Muscle of back (tissue), 3 donors: ENCODE measurements at regions not wholly inside any gene's neighbourhood (a gene's known extent, or its start where the extent isn't known, plus 50 kb on each side); places are given as distances from the start of the nearest gene placed in this dataset.
"Not testable (repeated sequence)": the region's sequence is repeated elsewhere in the genome, so short reads cannot be mapped to it uniquely, and the experiment has no call there.

Experiments used
- DNase-seq, 3 donors: peaks; one replicate each; pipeline versions ENCODE4 v3.0.0 to v3.0.0-alpha.2; 2013

DNA sequence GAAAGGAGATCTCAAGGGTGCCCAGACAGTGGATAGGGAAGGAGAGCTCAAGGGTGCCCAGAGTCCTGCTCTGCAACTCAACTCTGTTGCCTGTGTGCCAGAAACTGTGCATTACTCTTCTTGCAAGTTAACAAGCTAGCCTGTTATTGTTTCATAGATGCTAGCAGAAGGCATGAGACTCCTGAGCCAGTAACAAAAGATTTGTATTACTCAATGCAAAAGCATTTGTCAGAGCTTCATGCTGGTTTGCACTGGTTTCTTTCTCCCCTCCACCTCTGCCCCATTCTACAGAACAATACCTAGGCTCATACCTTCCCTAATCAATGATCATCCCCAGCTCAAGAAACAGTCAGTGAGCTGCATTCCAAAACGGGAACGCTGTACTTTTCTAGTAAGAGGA is 124.5 kb upstream of the NEIL3 start:
- no peak for DNase-seq

DNA sequence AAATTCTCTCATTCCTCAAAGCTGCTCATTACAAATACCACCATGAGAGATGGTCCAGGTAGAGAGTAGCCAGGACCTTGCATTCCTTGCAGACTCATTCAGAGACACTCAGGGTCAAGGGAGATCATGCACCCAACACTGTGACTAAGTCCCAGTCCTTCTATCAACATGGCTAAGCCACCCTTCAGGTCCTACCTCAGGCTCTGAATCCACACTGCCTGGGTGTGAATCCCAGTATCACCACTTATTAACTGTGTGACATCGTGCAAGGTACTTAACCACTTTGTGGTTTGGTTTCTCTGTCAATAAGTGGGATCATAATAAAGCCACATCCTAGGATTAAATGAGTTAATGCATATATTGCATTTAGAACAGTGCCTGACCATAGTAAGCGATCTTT is 124.1 kb upstream of the NEIL3 start:
- DNase-seq: no peak

DNA sequence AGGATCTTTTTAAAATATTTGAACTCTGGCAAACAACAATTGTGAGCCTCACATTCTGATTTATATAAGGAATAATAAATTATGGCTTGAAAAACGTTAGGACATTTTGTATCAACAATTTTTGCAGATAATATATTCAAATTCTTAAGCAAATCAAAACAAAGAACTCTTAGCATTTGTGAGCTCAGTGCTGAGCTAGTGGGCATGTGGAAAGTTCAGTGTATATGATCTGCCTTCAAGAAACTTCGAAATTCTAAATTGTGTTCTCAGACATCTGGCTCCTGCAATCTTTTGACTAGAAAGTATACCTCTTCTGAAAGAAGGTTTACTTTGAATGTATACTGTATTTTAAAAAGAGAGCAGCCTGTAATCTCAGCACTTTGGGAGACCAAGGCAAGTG is 122.3 kb upstream of the NEIL3 start:
- no peak for DNase-seq

DNA sequence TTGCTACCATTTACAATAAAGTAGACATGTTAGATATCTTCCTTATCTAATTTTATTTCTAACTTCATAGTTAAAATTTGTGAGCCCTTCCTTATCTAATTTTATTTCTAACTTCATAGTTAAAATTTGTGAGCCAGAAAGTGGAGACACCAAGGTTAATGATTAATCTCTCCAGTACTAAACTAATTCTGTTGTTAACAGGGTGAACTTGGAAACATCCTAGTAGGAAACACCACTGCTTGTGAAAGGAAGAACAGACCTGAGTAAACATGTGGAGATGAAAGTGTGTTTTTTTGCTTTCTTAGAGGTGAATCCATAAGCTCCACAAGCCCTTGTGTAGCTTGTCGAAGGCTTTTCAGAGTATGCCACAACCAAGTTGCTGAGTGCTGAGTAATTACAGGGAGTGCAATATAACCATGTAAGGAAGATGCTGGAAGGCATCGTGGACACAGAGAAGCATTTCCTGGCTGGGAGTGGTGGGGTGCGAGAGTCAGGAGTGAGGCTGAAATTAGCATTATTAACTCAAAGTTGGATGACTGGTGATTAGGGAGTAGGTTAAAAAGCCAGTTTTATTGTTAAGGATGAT is 118.6 kb upstream of the NEIL3 start:
- DNase-seq: peak in 1 of 3 donors; percentile 11

DNA sequence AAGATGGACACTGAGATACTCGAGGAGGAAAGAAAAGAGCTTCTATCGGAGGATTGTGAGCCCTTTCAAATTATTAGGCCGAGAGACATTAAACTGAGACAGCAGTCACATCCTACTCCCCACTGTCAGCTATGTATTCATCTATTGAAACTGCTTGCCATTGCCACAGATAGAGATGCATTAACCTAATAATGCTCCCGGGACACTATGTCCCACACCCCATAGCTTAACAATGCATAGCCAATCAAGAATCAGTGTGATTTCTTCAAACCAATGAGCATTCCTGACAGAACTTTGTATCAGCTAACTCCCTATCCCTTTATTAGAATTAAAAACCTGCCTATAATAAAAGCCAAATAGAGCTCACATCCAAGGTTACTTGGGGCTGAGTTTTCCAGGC is 118.1 kb upstream of the NEIL3 start:
- no peak for DNase-seq

DNA sequence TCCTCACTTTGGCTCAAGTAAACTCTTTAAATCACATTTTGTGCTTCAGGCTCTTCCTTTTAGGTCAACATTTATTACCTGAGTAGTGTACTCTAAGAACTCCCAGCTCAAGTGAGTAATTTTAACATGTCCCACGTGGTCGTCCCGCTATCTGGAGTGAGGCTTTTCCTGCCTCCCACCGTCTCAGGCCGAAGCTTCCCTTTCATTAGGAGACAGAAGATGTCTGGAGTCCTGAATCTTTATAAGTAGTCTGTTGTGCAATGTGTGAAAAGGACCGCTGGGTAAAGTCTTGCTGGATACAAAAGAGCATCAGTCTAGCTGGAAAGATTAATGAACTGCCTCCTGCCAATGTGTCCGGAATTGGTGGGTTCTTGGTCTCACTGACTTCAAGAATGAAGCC is 117.7 kb upstream of the NEIL3 start:
- DNase-seq: peak in 1 of 3 donors; percentile 6

DNA sequence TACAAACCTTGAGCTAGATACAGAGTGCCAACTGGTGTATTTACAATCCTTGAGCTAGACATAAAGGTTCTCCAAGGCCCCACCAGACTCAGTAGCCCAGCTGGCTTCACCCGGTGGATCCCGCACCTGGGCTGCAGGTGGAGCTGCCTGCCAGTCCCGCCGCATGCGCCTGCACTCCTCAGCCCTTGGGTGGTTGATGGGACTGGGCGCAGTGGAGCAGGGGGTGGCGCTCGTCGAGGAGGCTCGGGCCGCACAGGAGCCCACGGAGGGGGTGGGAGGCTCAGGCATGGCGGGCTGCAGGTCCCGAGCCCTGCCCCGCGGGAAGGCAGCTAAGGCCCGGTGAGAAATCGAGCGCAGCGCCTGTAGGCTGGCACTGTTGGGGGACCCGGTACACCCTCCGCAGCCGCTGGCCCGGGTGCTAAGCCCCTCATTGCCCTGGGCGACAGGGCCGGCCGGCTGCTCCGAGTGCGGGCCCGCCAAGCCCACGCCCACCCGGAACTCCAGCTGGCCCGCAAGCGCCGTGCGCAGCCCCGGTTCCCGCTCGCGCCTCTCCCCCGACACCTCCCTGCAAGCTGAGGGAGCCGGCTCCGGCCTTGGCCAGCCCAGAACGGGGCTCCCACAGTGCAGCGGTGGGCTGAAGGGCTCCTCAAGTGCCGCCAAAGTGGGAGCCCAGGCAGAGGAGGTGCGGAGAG is 116.5 kb upstream of the NEIL3 start:
- DNase-seq: not testable (repeated sequence)

DNA sequence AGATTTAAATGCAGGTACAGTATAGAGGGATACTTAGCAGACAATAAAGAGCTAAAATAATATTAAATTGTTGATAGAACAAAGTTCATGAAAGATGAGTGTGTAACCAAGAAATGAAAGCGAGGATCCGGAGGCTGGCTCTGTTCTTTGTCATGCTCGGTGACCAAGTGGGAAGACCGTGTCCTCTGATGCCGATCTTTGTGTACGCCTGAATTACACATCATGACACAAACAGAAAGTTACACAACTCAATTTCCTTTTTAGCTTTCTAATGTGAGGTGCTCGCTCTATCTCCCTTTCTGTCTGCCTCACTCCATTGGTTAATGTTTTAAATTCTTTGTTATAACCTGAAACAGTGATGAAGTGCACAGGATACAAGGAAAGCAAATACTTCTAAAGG is 114.8 kb upstream of the NEIL3 start:
- no peak for DNase-seq

DNA sequence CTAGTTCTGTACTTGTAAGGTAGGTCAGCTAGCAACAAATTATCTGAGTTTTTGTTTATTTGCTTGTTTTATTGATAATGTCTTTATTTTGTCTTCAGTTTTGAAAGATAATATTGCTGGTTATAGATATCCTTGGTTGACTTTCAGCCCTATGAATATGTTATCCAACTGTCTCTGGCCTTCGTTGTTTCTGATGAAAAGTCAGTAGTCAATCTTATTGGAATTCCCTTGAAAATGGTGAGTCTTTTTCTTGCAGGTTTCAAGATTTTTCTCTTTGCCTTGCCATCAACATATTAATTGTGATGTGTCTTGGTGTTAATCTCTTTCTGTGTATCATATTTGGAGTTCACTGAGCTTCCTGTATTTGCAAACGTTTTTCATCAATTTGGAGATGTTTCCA is 113.1 kb upstream of the NEIL3 start:
- DNase-seq: no peak

DNA sequence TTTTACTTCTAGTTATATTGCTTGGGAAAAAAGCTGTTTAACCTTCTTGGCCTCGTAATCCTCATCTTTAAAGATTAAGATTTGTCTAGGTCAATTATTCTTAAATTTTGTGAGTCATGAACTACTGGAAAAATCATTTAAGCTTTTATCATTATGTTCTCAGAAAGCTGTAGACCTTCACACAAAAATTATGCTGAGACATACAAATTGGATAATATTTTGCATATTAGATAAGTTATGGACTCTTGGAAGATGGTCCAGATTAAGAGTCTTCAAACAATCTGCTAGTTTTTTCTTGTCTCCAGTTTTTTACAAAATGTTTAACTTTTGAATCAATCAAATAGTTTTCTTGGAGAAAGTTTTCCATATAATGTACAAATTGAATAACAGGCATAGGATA is 108.1 kb upstream of the NEIL3 start:
- DNase-seq: no peak

DNA sequence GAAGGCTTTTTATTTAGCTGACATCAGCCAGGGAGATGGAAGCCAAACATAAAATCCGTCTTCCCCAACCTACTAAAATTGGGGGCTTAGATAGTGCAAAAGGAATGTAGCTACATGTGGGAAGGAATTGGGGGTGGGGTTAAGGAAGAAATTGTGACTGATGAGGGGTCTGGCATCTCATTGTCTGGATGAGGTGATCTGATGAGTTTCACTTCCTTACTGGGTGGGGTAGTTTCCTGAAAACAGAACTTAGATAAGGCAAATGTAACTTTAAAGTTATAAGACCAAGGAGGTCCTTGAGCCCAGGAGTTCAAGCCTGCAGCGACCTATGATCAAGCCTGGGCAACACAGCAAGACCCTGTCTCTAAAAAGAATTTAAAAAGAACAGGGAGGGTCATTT is 105.5 kb upstream of the NEIL3 start:
- no peak for DNase-seq

DNA sequence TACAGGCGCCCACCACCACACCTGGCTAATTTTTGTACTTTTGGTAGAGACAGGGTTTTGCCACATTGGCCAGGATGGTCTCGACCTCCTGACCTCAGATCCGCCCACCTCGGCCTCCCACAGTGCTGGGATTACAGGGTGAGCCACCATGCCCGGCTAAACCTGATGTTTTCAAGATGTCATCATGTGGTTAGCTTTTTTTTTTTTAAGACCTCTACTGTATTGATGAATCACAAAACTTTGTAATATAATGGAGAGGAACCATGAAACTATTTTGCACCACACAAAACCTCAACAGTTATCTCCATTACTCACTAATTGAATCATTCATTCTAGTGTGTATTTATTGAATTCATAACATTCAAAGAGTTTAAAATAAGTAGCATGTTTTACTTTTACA is 94.7 kb upstream of the NEIL3 start:
- peak in 1 of 3 donors; percentile 39 for DNase-seq

DNA sequence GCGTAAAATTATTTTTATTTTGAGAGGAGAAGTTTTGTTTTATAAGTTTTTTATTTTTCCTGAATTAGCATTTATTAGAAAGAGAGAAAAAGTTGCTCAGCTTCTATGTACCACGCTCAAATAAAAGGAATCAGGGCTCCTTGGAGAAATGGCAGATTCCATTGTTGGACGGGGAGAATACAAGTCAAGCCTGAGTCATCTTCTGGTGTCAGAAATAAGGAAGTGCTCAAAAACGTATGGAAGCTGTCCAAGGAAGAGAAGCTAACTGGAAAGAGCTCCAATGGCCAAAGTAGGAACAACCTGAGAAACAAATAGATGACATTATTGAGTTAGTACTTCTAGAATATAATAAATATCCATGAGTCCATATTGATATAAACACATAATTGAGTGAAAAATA is 89.3 kb upstream of the NEIL3 start:
- peak in 1 of 3 donors; percentile 18 for DNase-seq

DNA sequence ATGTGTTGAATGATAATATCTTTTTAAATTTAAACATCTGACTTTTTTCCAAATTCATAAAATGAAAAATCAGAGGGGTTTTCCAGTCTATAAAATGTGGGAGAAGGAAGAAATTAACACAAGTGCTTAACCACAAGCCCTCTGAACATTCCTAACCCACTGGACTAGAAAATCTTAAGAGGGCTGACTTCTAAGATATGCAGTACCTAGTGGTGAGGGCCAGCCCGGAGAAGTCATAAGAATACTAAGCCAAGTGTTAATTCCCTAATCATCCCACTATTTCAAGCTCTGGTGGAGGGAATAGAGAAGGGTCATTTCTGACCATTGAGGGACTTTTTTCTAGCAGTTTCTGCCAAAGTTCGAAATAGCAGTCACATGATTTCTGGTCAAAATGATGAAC is 86.9 kb upstream of the NEIL3 start:
- no peak for DNase-seq

DNA sequence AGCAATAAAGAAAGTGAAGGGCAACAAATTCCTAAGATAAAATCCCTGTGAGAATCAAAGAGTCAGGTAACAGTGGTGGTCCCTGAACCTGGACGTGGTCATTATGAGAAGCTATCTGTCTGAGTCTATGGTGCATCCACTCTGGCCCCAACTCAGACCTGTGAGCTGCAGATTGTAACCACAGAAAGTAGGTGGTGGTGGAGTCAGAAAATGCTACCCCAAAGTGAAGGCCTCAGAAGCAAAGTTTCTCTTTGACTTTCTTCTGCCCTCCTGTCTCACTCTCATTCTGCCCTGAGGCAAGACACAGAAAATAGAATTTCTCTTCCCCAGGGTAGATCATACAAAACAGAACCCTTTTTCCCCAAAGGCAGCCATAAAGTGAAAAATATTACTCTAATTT is 84.1 kb upstream of the NEIL3 start:
- no peak for DNase-seq

DNA sequence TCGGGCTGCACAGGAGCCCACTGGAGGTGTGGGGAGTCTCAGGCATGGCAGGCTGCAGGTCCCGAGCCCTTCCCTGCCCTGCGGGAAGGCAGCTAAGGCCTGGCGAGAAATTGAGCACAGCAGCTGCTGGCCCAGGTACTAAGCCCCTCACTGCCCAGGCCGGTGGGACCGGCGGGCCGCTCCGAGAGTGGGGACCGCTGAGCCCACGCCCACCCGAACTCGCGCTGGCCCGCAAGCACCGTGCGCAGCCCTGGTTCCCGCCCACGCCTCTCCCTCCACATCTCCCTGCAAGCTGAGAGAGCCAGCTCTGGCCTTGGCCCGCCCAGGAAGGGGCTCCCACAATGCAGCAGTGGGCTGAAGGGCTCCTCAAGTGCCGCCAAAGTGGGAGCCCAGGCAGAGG is 82.0 kb upstream of the NEIL3 start:
- no peak for DNase-seq

DNA sequence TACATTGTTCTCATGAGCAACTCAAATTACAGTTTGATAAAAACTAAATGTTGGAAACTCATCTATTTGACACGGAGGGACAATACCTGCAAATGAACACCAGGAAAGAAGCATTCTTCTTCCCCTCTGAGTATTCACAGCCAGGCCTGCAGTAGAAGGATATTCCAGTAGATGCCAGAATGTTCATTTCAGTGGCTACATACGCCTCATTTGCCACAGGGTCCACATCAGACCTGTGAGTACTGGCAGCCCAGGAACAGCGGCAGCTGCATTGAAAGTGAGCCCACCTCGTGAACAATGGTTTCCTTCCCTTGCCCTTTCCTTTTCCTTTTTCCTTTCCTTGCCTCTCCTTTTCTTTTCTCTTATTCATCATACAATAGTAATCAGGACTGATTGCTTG is 81.1 kb upstream of the NEIL3 start:
- DNase-seq: no peak

DNA sequence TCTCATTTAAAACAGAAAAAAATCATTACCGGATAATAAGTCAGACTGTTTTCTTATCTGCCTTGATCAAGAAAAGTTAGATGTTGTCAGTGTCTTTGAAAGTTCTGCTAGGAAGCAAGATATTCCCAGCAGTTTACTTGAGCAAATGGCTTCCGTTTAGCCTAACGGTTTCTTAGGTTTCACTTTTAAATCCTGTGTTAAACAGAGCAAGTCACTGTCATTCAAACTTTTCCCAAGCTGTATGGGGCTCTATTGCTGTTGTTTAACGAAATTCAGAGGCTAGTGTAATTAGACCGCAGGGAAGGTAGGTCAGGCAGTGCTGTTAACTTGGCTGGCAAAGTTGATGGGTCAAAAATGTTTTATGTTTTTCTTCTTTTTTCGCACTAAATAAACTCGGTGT is 80.3 kb upstream of the NEIL3 start:
- peak in 2 of 3 donors; percentile 23 to 50 for DNase-seq

DNA sequence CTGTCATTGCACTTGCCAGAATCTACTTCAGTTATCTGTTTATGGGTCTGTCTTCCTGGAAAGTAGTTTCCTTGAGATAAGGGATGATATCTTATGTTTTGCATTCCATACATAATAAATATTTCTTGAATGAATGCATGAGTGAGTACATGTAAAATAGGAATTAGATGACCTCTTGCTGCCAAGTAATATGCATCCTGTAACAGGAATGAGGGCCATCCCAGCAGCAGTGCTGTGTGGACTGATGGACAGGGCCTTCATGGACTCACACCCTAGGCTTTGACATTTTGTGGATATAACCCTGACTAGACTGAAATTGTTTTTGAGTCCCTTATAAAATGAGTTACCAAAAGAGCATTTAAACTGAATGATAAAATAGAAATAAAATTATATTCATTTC is 77.2 kb upstream of the NEIL3 start:
- no peak for DNase-seq

DNA sequence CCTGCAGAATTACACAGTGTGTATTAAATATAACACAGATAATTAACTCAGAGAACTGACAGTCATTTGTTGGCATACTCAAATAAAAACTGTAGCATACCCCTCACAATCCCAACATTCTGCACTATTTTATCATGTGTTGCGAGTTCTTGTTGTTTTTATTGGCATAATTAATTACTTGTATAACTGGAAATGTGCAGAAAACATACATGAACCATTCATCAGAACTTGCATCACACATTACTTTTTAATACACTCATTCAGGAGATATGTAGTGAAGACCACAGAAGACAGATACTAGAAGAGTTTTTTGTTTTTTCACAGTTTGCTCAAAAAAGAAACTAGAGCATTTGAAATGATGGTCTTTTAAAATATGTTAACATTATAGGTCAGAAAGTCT is 74.6 kb upstream of the NEIL3 start:
- DNase-seq: peak in 1 of 3 donors; percentile 68

DNA sequence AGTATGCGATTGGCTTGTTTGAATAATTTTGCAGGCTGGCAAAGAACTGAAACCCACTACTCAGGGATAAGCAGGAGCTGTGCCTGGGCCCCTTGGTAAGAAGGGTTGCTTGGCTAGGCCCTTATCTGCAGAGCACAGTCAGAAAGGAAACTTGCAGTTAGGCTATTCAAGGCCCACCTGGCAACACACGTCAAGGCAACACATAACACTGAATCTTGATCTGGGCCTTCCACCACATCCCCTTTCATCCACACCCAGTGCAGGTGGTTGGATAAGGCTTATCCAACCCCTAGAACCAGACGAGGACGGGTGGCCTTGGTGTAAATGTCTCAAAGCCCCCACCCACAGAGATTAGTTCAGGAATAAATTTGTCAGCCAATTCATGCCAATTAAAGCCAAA is 72.8 kb upstream of the NEIL3 start:
- no peak for DNase-seq

DNA sequence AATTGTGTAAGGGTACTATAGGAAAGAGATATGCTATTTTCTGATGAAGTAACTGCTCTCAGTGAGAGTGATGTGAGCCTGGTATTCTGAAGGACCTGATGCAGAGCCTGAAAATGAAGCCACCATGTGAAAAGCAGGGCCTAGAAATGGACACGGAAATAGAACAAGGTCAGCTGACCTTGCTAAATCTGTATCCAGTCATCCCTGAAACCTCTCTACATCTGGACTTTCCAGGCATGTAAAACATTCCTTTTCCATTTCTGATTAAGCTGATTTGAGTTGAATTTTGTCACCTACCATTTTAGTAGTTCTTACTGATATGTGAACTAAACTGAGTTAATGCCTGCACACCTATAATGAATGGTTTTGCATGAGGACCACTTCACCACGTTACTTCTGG is 72.4 kb upstream of the NEIL3 start:
- DNase-seq: no peak

DNA sequence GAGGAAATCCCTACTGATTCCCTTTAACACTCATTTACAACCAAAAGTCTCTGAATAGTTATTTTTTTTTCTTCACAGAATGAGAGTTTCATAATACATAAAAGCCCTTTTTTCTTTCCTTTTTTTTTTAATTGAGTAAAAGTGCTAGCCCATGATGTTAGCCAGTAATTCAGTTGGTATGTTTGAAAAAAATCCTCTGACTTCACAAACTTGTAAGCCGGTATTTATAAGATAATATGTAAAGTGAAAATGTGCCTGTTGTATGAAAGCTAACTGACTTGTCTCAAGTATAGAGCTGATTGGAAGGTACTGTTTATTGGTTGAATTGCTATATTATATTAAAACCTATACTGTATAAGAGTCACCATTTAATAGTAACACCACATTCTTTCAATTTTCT is 70.2 kb upstream of the NEIL3 start:
- DNase-seq: no peak

DNA sequence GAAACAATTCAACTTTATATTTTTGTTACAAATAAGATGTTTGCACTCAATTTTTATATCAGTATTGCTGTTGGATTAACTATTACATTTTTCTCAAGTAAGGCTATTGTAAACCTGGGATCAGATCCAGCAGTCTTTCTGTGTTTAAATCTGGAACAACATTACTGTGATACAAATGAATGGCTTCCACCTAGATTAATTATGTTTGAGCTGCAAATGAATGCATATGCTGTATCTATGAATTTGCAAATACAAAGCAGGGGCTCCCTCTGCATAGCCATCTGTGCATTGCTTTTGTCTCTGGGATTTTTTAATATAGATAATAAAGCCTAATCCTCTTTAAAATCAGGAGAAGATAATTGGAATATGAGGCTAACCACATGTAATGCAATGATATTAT is 69.8 kb upstream of the NEIL3 start:
- peak in 1 of 3 donors; percentile 19 for DNase-seq
